Colonic mucosa (tissue), 4 donors: ENCODE measurements at regions not wholly inside any gene's neighbourhood (a gene's known extent, or its start where the extent isn't known, plus 50 kb on each side); places are given as distances from the start of the nearest gene placed in this dataset.

ENCODE experiments used
- DNase-seq: peaks from one replicate; pipeline ENCODE4 v3.0.0-alpha.2; 2020
- H3K27ac ChIP-seq: fragments of 200-600 bp; one replicate; pipeline ENCODE4 v1.8.0; 2021
- H3K27me3 ChIP-seq: fragments of 200-600 bp; one replicate; pipeline ENCODE4 v1.8.0; 2021
- H3K36me3 ChIP-seq: fragments of 200-600 bp; one replicate; pipeline ENCODE4 v1.8.0; 2021
- H3K4me1 ChIP-seq: fragments of 200-600 bp; one replicate; pipeline ENCODE4 v1.8.0; 2021; ENCODE audit warnings: mild to moderate bottlenecking
- H3K4me3 ChIP-seq: fragments of 200-600 bp; one replicate; pipeline ENCODE4 v1.8.0; 2021
- H3K9ac ChIP-seq, 2 donors: one replicate each; pipeline ENCODE4 v1.7.0; 2013; ENCODE audit warnings: control low read depth in 2 of 2, low read depth in 2 of 2, low read length in 2 of 2
- H3K9me3 ChIP-seq: fragments of 200-600 bp; one replicate; pipeline ENCODE4 v1.8.0; 2021
- intact Hi-C: fragments of 100-400 bp; cut with DNase I; formaldehyde crosslinking; loops from one replicate; pipeline ENCODE4 v1.14.1; 2022
- TF ChIP-seq, protein P1 (sequence below): fragments of 200-600 bp; IDR thresholded peaks from one replicate; pipeline ENCODE4 v1.8.0; 2022; ENCODE audit warnings: antibody characterized with exemption, mild to moderate bottlenecking
- donor health status: healthy.
- donor health status: DM: no; HTN: no; CAD: no.
- donor health status: DM: no; HTN: no; CAD: no.

GRCh38 chr3:64852738-64853137 is 164.9 kb upstream of the ADAMTS9 start:
- DNase-seq, result no peak
- no peaks in the 10 kb centered on the region for H3K36me3 ChIP-seq
- H3K9ac ChIP-seq, result no peak overlapping the region
- no peaks in the 10 kb centered on the region for H3K4me1 ChIP-seq
- H3K4me3 ChIP-seq, result no peak overlapping the region
- H3K27me3 ChIP-seq, result no peaks in the 10 kb centered on the region
- H3K27ac ChIP-seq, result no peak overlapping the region
- intact Hi-C loops, result no loop called here
- TF ChIP-seq, protein P1, sequence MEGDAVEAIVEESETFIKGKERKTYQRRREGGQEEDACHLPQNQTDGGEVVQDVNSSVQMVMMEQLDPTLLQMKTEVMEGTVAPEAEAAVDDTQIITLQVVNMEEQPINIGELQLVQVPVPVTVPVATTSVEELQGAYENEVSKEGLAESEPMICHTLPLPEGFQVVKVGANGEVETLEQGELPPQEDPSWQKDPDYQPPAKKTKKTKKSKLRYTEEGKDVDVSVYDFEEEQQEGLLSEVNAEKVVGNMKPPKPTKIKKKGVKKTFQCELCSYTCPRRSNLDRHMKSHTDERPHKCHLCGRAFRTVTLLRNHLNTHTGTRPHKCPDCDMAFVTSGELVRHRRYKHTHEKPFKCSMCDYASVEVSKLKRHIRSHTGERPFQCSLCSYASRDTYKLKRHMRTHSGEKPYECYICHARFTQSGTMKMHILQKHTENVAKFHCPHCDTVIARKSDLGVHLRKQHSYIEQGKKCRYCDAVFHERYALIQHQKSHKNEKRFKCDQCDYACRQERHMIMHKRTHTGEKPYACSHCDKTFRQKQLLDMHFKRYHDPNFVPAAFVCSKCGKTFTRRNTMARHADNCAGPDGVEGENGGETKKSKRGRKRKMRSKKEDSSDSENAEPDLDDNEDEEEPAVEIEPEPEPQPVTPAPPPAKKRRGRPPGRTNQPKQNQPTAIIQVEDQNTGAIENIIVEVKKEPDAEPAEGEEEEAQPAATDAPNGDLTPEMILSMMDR, result no peak
- H3K9me3 ChIP-seq, result no peaks in the 10 kb centered on the region

DNA sequence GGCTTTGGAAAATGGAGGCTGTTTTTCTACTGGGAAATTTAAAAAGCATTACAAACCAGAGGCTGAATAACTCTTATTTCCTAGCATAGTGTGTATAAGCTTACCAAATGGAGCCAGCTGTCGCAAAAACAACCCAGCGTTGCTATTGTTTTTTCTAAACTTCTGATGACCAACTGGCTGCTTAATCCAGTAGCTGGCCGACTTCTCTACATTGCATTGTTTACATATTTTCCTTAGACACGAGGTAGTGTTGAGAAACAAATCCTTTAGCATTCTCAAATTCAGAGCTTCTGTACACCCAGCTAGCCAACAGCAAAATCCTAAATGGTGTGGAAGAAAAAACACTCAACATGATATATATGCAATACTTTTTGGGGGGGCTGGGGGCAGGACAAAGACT is 161.0 kb upstream of the ADAMTS9 start:
- H3K9me3 ChIP-seq, result no peaks in the 10 kb centered on the region
- no peaks in the 10 kb centered on the region for H3K4me1 ChIP-seq
- H3K27ac ChIP-seq, result no peak overlapping the region
- no peaks in the 10 kb centered on the region for H3K36me3 ChIP-seq
- H3K9ac ChIP-seq, result no peak overlapping the region
- TF ChIP-seq, protein P1, result no peak
- DNase-seq, result no peak
- no peaks in the 10 kb centered on the region for H3K27me3 ChIP-seq
- H3K4me3 ChIP-seq, result no peak overlapping the region
- intact Hi-C loops, result no loop called here

DNA sequence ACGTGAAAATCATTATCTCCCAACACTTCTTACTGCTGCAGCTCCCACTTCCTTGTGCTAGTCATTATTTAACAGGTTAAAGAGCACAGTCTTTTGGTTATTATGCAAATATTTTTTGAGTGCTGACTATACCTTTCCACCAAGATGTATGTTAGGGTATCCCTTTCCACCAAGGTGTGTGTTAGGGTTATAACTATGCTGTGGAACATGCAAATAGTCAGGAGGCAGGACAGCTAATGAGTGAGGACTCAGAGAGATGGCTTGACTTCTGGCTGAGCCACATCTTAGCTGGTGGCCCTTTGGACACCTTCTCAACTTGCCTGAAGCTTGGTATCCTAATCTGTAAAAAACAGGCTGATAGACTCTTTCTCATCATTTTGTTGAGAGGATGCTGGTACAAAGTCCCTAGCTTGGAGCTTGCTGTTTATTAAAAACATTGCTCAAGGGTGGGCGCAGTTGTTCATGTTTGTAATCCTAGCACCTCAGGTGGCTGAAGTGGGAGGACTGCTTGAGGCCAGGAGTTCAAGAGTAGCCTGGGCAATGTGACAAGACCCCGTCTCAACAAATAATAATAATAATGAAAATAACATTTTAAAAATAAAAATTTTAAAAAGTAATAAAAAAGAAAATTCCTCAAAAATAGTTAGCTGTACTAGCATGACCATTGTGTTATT is 160.5 kb upstream of the ADAMTS9 start:
- no peak overlapping the region for H3K9ac ChIP-seq
- no peak overlapping the region for H3K4me3 ChIP-seq
- H3K27ac ChIP-seq, result no peak overlapping the region
- H3K36me3 ChIP-seq, result no peaks in the 10 kb centered on the region
- no peaks in the 10 kb centered on the region for H3K27me3 ChIP-seq
- H3K4me1 ChIP-seq, result no peaks in the 10 kb centered on the region
- DNase-seq, result no peak
- intact Hi-C loops, result no loop called here
- TF ChIP-seq, protein P1, result no peak
- no peaks in the 10 kb centered on the region for H3K9me3 ChIP-seq

DNA sequence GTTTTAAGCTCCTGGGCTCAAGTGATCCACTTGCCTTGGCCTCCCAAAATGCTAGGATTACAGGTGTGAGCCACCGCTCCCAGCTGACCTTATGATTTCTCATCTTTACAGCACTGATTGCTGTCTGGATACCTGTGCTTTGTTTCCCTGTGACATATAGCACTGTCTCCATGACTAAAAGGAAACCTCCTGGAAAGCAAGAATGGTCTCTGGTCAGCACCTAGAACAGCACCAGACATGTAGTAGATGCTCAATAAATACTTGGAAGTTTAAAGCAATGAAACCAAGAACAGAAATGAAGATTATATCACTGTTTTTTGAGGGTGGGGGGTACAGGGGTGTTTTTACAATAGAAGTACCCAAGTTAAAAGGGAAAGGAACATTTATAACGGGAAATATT is 156.8 kb upstream of the ADAMTS9 start:
- no peaks in the 10 kb centered on the region for H3K9me3 ChIP-seq
- H3K4me1 ChIP-seq, result no peaks in the 10 kb centered on the region
- no peak overlapping the region for H3K4me3 ChIP-seq
- TF ChIP-seq, protein P1, result no peak
- intact Hi-C loops, result no loop called here
- no peaks in the 10 kb centered on the region for H3K27me3 ChIP-seq
- H3K27ac ChIP-seq, result no peak overlapping the region
- no peak overlapping the region for H3K9ac ChIP-seq
- no peak for DNase-seq
- no peaks in the 10 kb centered on the region for H3K36me3 ChIP-seq

DNA sequence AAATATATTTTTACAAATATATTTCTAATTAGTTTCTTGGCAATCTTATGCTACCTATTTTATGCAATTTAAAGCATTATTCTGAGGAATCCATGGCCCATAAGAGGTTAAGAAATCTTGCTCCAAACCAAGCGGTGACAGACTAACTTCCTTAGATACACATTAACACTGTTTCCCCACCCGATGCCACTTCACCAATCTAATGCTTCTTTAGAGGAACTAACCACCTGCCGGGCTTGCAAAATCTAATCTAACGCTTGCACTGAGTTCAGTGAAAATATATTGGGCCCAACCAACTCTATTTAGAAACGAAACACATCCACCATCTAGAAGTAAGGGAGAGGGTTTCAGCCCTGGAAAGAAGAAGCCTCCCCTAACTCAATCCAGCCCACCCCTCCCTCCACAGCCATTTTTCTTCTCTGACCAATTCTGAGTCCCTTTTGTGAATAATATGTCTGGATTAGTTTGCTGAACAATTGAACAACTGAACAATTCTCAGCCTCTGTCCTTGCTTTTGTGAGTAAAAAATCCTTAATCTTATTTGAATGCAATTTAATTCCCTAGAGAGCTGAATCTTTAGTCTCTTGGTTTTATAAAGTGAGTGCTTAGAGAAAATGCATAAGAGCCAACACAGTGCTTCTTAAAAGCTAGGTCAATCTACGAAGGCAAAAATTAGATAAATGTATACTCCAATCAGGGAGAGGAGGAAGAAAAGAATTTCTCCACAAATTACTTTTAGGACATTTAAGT is 150.4 kb upstream of the ADAMTS9 start:
- no peaks in the 10 kb centered on the region for H3K4me1 ChIP-seq
- no peaks in the 10 kb centered on the region for H3K36me3 ChIP-seq
- H3K27me3 ChIP-seq, result no peaks in the 10 kb centered on the region
- intact Hi-C loops, result no loop called here
- no peak overlapping the region for H3K27ac ChIP-seq
- no peak overlapping the region for H3K9ac ChIP-seq
- TF ChIP-seq, protein P1, result no peak
- no peaks in the 10 kb centered on the region for H3K9me3 ChIP-seq
- no peak for DNase-seq
- no peak overlapping the region for H3K4me3 ChIP-seq
